Large intestine (tissue), 3 donors: ENCODE measurements at regions not wholly inside any gene's neighbourhood (a gene's known extent, or its start where the extent isn't known, plus 50 kb on each side); places are given as distances from the start of the nearest gene placed in this dataset.

Source experiments
- DNase-seq, 2 donors: peaks; one replicate each; pipeline versions ENCODE4 v3.0.0 to v3.0.0-alpha.2; 2013
- H3K27ac ChIP-seq: one replicate; pipeline ENCODE4 v1.5.1; 2013; ENCODE audit warnings: low read length
- H3K27me3 ChIP-seq: 2 replicates; pipeline ENCODE4 v1.6.1; 2013; ENCODE audit warnings: low read length; ENCODE audit not compliant: control insufficient read depth, insufficient read depth
- H3K36me3 ChIP-seq: 2 replicates; pipeline ENCODE4 v1.6.1; 2013; ENCODE audit warnings: low read length; ENCODE audit not compliant: control insufficient read depth, insufficient read depth
- H3K4me1 ChIP-seq: one replicate; pipeline ENCODE4 v1.6.1; 2013; ENCODE audit warnings: low read length; ENCODE audit not compliant: control insufficient read depth, insufficient read depth
- H3K4me3 ChIP-seq: one replicate; pipeline ENCODE4 v1.5.1; 2013; ENCODE audit warnings: low read length
- H3K9me3 ChIP-seq: one replicate; pipeline ENCODE4 v1.6.1; 2013; ENCODE audit warnings: mild to moderate bottlenecking, low read depth, low read length, moderate library complexity; ENCODE audit not compliant: control insufficient read depth
- WGBS: methylation state at CpG from one replicate; pipeline ENCODE4 v1.1.5; 2013; ENCODE audit warnings: low lambda C conversion rate; ENCODE audit not compliant: insufficient coverage; 5-methylcytosine and 5-hydroxymethylcytosine counted together

GRCh38 chr15:95120595-95120994 is 889.2 kb downstream of the MCTP2 start:
- Histone ChIP-seq H3K27ac (no peak overlapping the region), H3K4me3 (no peak overlapping the region)
- no peak for DNase-seq

GRCh38 chr15:95121191-95121590 is 889.8 kb downstream of the MCTP2 start:
- Histone ChIP-seq H3K36me3 (no peaks in the 10 kb centered on the region), H3K4me3 (no peak overlapping the region), H3K4me1 (no peaks in the 10 kb centered on the region), H3K27me3 (no peaks in the 10 kb centered on the region), H3K27ac (no peak overlapping the region), H3K9me3 (no peaks in the 10 kb centered on the region)
- WGBS: no CpG with 5 or more reads among the region's 1 CpG
- DNase-seq: no peak

More at GRCh38 chr15:95120595-95120994, 889.2 kb downstream of the MCTP2 start:
- 100% methylated on average over 1 of the region's 3 CpGs for WGBS
- Histone ChIP-seq H3K36me3 (no peaks in the 10 kb centered on the region), H3K9me3 (no peaks in the 10 kb centered on the region), H3K4me1 (no peaks in the 10 kb centered on the region), H3K27me3 (no peaks in the 10 kb centered on the region)

GRCh38 chr15:95125803-95126202 is 894.4 kb downstream of the MCTP2 start:
- WGBS: 100% methylated on average over 1 of the region's 2 CpGs
- no peak for DNase-seq
- H3K27ac ChIP-seq: no peak overlapping the region
- H3K4me3 ChIP-seq: no peak overlapping the region
- H3K4me1 ChIP-seq: no peaks in the 10 kb centered on the region
- no peaks in the 10 kb centered on the region for H3K36me3 ChIP-seq
- no peaks in the 10 kb centered on the region for H3K27me3 ChIP-seq
- H3K9me3 ChIP-seq: no peaks in the 10 kb centered on the region

DNA sequence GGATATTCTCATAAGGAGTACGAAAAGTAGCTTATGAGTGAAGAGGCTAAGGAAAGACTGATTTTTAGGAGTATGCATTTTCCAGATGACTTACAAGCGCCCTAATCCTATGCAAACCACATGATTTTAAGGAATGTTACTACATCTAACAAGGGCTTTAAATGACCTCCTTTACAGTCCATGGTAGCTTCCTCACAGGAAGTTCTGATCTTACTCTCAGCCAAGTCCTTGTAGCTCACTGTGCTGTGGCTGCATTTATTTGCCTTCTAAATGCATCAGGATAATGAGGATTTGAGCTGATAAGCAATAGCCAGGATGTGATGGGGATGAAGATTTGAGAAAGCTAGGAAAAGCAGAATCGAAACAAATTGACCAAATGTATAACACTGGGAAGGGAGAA is 896.0 kb downstream of the MCTP2 start:
- WGBS: 100% methylated on average over 2 of the region's 3 CpGs
- Histone ChIP-seq H3K27ac (no peak overlapping the region), H3K9me3 (no peaks in the 10 kb centered on the region), H3K4me3 (no peak overlapping the region), H3K27me3 (no peaks in the 10 kb centered on the region), H3K4me1 (no peaks in the 10 kb centered on the region), H3K36me3 (no peaks in the 10 kb centered on the region)
- DNase-seq: no peak

DNA sequence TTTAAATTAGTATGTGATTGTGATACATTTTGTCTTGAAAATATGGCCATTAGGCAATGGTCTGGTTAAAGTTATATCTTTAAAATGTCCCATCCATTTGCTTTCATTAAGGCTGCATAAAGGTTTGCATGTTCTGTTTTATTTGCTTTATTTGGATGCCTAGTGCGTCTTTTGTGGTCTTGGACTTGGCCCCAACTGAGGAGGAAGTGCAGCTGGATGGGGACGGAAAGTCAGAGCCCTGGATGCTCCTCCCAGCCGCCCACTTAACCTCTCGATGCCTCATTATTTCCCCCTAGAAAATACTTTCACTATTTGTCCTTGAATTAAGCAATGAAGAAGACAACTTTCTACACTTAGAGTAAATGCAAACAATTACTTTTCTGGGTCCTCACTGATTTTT is 898.2 kb downstream of the MCTP2 start:
- WGBS: 40% methylated on average over 2 of the region's 4 CpGs
- H3K4me3 ChIP-seq: no peak overlapping the region
- H3K27me3 ChIP-seq: no peaks in the 10 kb centered on the region
- H3K9me3 ChIP-seq: no peaks in the 10 kb centered on the region
- no peak overlapping the region for H3K27ac ChIP-seq
- peak in 1 of 2 donors; percentile 18 for DNase-seq
- H3K36me3 ChIP-seq: no peaks in the 10 kb centered on the region
- no peaks in the 10 kb centered on the region for H3K4me1 ChIP-seq

DNA sequence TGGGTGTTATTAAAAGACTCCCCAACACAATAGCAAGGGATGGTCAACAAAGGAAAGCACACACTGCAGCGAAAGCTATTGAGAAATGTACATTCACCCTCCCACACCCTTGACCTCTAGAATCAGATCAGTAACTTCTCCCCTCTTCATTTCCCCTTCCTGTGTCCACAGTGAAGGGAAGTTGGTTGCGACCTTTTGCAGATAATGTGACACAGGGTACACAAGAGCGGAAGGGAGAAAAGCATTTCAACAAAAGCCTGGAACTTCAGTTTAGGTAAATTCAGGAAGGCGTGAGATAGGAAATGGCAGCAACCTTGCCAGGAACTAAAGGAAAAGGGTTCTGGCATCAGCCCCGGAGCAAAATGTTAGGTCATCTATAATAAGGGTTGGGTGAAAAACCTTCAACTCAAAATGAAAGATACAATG is 899.8 kb downstream of the MCTP2 start:
- Histone ChIP-seq H3K27me3 (no peaks in the 10 kb centered on the region), H3K27ac (no peak overlapping the region), H3K4me1 (no peaks in the 10 kb centered on the region), H3K36me3 (no peaks in the 10 kb centered on the region), H3K4me3 (no peak overlapping the region), H3K9me3 (no peaks in the 10 kb centered on the region)
- no CpG with 5 or more reads among the region's 5 CpGs for WGBS
- no peak for DNase-seq

- Histone ChIP-seq H3K27ac (no peak overlapping the region), H3K4me1 (no peaks in the 10 kb centered on the region), H3K36me3 (no peaks in the 10 kb centered on the region), H3K9me3 (no peaks in the 10 kb centered on the region), H3K4me3 (no peak overlapping the region), H3K27me3 (no peaks in the 10 kb centered on the region)
- no CpG with 5 or more reads among the region's 1 CpG for WGBS
- no peak for DNase-seq
Measured at GRCh38 chr15:95132774-95133173, 901.4 kb downstream of the MCTP2 start.

DNA sequence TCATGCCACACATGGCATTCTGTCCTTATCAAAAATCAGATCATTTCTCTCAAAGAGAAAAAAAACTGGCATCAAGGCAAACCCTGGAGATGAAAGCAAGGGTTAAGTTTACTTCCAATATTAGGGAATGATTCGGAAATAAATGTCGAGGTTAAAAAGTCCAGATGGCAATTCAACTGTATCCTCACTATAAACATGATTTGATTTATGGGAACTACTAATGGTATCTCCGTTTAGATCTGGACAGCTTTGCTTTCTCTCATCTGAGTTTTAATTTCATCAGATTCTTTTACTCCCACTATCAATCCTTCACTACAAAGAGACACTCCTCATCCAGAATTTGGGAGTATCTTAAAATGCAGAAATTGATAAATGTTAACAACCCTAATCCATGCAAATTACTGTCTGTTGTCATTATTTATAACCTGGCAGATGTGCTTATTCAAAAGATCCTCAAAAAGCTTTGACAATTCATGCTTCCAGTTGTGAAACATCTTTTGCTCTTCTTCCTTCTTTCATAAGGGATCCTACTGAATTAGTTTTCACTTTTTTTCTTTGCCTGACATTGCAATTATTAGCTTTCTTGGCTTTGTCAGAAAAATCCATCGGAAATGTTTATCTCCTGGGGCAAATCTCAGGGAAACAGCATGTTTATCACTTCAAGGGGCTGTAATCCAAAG is 903.2 kb downstream of the MCTP2 start:
- no peak for DNase-seq
- Histone ChIP-seq H3K4me1 (no peaks in the 10 kb centered on the region), H3K4me3 (no peak overlapping the region), H3K27me3 (no peaks in the 10 kb centered on the region), H3K9me3 (no peaks in the 10 kb centered on the region), H3K36me3 (no peaks in the 10 kb centered on the region), H3K27ac (no peak overlapping the region)
- WGBS: 20% methylated on average over 1 of the region's 4 CpGs

- DNase-seq: no peak
- no peaks in the 10 kb centered on the region for H3K4me1 ChIP-seq
- H3K27me3 ChIP-seq: no peaks in the 10 kb centered on the region
- H3K9me3 ChIP-seq: no peaks in the 10 kb centered on the region
- WGBS: 88% methylated on average over 1 of the region's 3 CpGs
- no peak overlapping the region for H3K4me3 ChIP-seq
- no peak overlapping the region for H3K27ac ChIP-seq
- H3K36me3 ChIP-seq: no peaks in the 10 kb centered on the region
Measured at GRCh38 chr15:95138604-95139270, 907.4 kb downstream of the MCTP2 start.

- Histone ChIP-seq H3K27me3 (no peaks in the 10 kb centered on the region), H3K27ac (no peak overlapping the region), H3K9me3 (no peaks in the 10 kb centered on the region), H3K36me3 (no peaks in the 10 kb centered on the region), H3K4me1 (no peaks in the 10 kb centered on the region), H3K4me3 (no peak overlapping the region)
- 80% methylated on average over 1 of the region's 2 CpGs for WGBS
- DNase-seq: no peak
Measured at GRCh38 chr15:95141486-95141885, 910.1 kb downstream of the MCTP2 start.

- Histone ChIP-seq H3K9me3 (no peaks in the 10 kb centered on the region), H3K4me1 (no peaks in the 10 kb centered on the region), H3K4me3 (no peak overlapping the region), H3K36me3 (no peaks in the 10 kb centered on the region), H3K27me3 (no peaks in the 10 kb centered on the region), H3K27ac (no peak overlapping the region)
- no peak for DNase-seq
- no CpG with 5 or more reads among the region's 1 CpG for WGBS
Measured at GRCh38 chr15:95142531-95142930, 911.2 kb downstream of the MCTP2 start.
